ENCODE measurements at regions not wholly inside any gene's neighbourhood (a gene's known extent, or its start where the extent isn't known, plus 50 kb on each side); places are given as distances from the start of the nearest gene placed in this dataset.
A peak's percentile ranks its signal among the peaks of the same experiment; 100 is the strongest.
"Not testable (repeated sequence)": the region's sequence is repeated elsewhere in the genome, so short reads cannot be mapped to it uniquely, and the experiment has no call there.

- no peak for DNase-seq
- intact Hi-C loops (cut with DNase I): no loop called here
Measured at GRCh38 chr1:170789063-170789462, 125.1 kb downstream of the PRRX1 start.

- intact Hi-C loops (cut with DNase I): no loop called here
- no peak for DNase-seq
Measured at GRCh38 chr1:170790175-170790574, 126.2 kb downstream of the PRRX1 start.

- intact Hi-C loops (cut with DNase I): no loop called here
- no peak for DNase-seq
Measured at GRCh38 chr1:170790651-170791071, 126.7 kb downstream of the PRRX1 start.

- DNase-seq: peak in 1 of 10 donors; percentile 54
- intact Hi-C loops (cut with DNase I): no loop called here
Measured at GRCh38 chr1:170791941-170792340, 128.0 kb downstream of the PRRX1 start.

GRCh38 chr1:170800265-170800664 lies 135.1 kb upstream of the MROH9 start:
- intact Hi-C loops (cut with DNase I): no loop called here
- DNase-seq: no peak

GRCh38 chr1:170800812-170801211 lies 134.5 kb upstream of the MROH9 start:
- no peak for DNase-seq
- intact Hi-C loops (cut with DNase I): no loop called here

- intact Hi-C loops (cut with DNase I): no loop called here
Measured at GRCh38 chr1:170803711-170804110, 131.6 kb upstream of the MROH9 start.

GRCh38 chr1:170804419-170804818 lies 130.9 kb upstream of the MROH9 start:
- no peak for DNase-seq
- intact Hi-C loops (cut with DNase I): no loop called here

More at GRCh38 chr1:170803711-170804110, 131.6 kb upstream of the MROH9 start:
- DNase-seq: no peak

- intact Hi-C loops (cut with DNase I): no loop called here
- no peak for DNase-seq
Measured at GRCh38 chr1:170804879-170805278, 130.5 kb upstream of the MROH9 start.

GRCh38 chr1:170806961-170807360 lies 128.4 kb upstream of the MROH9 start:
- intact Hi-C loops (cut with DNase I): no loop called here
- no peak for DNase-seq

- DNase-seq: no peak
- intact Hi-C loops (cut with DNase I): no loop called here
Measured at GRCh38 chr1:170807432-170807831, 127.9 kb upstream of the MROH9 start.

- no peak for DNase-seq
- intact Hi-C loops (cut with DNase I): no loop called here
Measured at GRCh38 chr1:170808216-170808885, 127.0 kb upstream of the MROH9 start.

GRCh38 chr1:170811013-170811412 lies 124.3 kb upstream of the MROH9 start:
- intact Hi-C loops (cut with DNase I): not testable (repeated sequence)
- peak in 1 of 10 donors; percentile 42 for DNase-seq

GRCh38 chr1:170819781-170820180 lies 115.6 kb upstream of the MROH9 start:
- no peak for DNase-seq
- intact Hi-C loops (cut with DNase I): no loop called here

- no peak for DNase-seq
- intact Hi-C loops (cut with DNase I): no loop called here
Measured at GRCh38 chr1:170823120-170823519, 112.2 kb upstream of the MROH9 start.

GRCh38 chr1:170831276-170831675 lies 104.1 kb upstream of the MROH9 start:
- DNase-seq: no peak
- intact Hi-C loops (cut with DNase I): no loop called here

GRCh38 chr1:170836141-170836540 lies 99.2 kb upstream of the MROH9 start:
- DNase-seq: no peak
- intact Hi-C loops (cut with DNase I): no loop called here

GRCh38 chr1:170840371-170840770 lies 95.0 kb upstream of the MROH9 start:
- no peak for DNase-seq
- intact Hi-C loops (cut with DNase I): no loop called here

GRCh38 chr1:170853302-170853701 lies 82.0 kb upstream of the MROH9 start:
- intact Hi-C loops (cut with DNase I): no loop called here
- peak in 1 of 10 donors; percentile 29 for DNase-seq

GRCh38 chr1:170853867-170854266 lies 81.5 kb upstream of the MROH9 start:
- no peak for DNase-seq
- intact Hi-C loops (cut with DNase I): no loop called here

- intact Hi-C loops (cut with DNase I): no loop called here
- DNase-seq: no peak
Measured at GRCh38 chr1:170854677-170855076, 80.7 kb upstream of the MROH9 start.

GRCh38 chr1:170856455-170856854 lies 78.9 kb upstream of the MROH9 start:
- no peak for DNase-seq

GRCh38 chr1:170857955-170858354 lies 77.4 kb upstream of the MROH9 start:
- intact Hi-C loops (cut with DNase I): no loop called here
- no peak for DNase-seq

More at GRCh38 chr1:170856455-170856854, 78.9 kb upstream of the MROH9 start:
- intact Hi-C loops (cut with DNase I): no loop called here

Data from posterior cingulate gyrus (tissue), 11 donors.